ENCODE measurements at regions not wholly inside any gene's neighbourhood (a gene's known extent, or its start where the extent isn't known, plus 50 kb on each side); places are given as distances from the start of the nearest gene placed in this dataset.

- TF ChIP-seq CTCF (conservative IDR thresholded peaks at IDR 0.05) (no peak), EZH2 (IDR thresholded peaks at IDR 0.05; ENCODE audit: low read depth) (no peak)
Observed at GRCh38 chr1:178651742-178652141, 73.3 kb upstream of the RALGPS2 start.

Data from PC-9 (cell line).